ENCODE measurements at regions not wholly inside any gene's neighbourhood (a gene's known extent, or its start where the extent isn't known, plus 50 kb on each side); places are given as distances from the start of the nearest gene placed in this dataset.

GRCh38 chr13:50106559-50106958 is 91.3 kb downstream of the KCNRG start:
- DNase-seq, result no peak

GRCh38 chr13:50107205-50107604 is 92.0 kb downstream of the KCNRG start:
- no peak for DNase-seq

GRCh38 chr13:50114961-50115360 is 99.7 kb downstream of the KCNRG start:
- DNase-seq, result no peak

GRCh38 chr13:50115695-50116094 is 100.5 kb downstream of the KCNRG start:
- DNase-seq, result no peak

- no peak for DNase-seq
Measured at GRCh38 chr13:50116430-50116973, 101.3 kb downstream of the KCNRG start.

GRCh38 chr13:50119591-50119990 is 104.3 kb downstream of the KCNRG start:
- DNase-seq, result no peak

GRCh38 chr13:50122455-50122854 is 107.2 kb downstream of the KCNRG start:
- DNase-seq, result no peak

GRCh38 chr13:50123002-50123401 is 107.8 kb downstream of the KCNRG start:
- DNase-seq, result no peak

GRCh38 chr13:50123515-50123861 is 108.2 kb downstream of the KCNRG start:
- DNase-seq, result no peak

- DNase-seq, result no peak
Measured at GRCh38 chr13:50123862-50124535, 108.8 kb downstream of the KCNRG start.

- peak; percentile 69 for DNase-seq
Measured at GRCh38 chr13:50124536-50125303, 109.5 kb downstream of the KCNRG start.

GRCh38 chr13:50125304-50125553 is 110.0 kb downstream of the KCNRG start:
- no peak for DNase-seq

GRCh38 chr13:50125554-50126262 is 110.5 kb downstream of the KCNRG start:
- peak; percentile 72 for DNase-seq

GRCh38 chr13:50126263-50126992 is 111.2 kb downstream of the KCNRG start:
- DNase-seq, result no peak

- DNase-seq, result no peak
Measured at GRCh38 chr13:50126993-50127725, 111.9 kb downstream of the KCNRG start.

GRCh38 chr13:50127726-50128291 is 112.6 kb downstream of the KCNRG start:
- DNase-seq, result no peak

GRCh38 chr13:50128428-50128931 is 113.2 kb downstream of the KCNRG start:
- no peak for DNase-seq

GRCh38 chr13:50129081-50129705 is 113.9 kb downstream of the KCNRG start:
- no peak for DNase-seq

- no peak for DNase-seq
Measured at GRCh38 chr13:50129706-50130122, 114.5 kb downstream of the KCNRG start.

GRCh38 chr13:50130123-50130946 is 115.1 kb downstream of the KCNRG start:
- DNase-seq, result no peak

All from NCI-H187 treated with DMSO at 0.1 percent for 48 hours (cell line).